Amniotic epithelial cell (primary cell): ENCODE measurements at regions not wholly inside any gene's neighbourhood (a gene's known extent, or its start where the extent isn't known, plus 50 kb on each side); places are given as distances from the start of the nearest gene placed in this dataset.
"Not testable (repeated sequence)": the region's sequence is repeated elsewhere in the genome, so short reads cannot be mapped to it uniquely, and the experiment has no call there.

Experiments
- DNase-seq: peaks from one replicate; pipeline ENCODE4 v3.0.0-alpha.2; 2010; ENCODE audit warnings: low read depth

DNA sequence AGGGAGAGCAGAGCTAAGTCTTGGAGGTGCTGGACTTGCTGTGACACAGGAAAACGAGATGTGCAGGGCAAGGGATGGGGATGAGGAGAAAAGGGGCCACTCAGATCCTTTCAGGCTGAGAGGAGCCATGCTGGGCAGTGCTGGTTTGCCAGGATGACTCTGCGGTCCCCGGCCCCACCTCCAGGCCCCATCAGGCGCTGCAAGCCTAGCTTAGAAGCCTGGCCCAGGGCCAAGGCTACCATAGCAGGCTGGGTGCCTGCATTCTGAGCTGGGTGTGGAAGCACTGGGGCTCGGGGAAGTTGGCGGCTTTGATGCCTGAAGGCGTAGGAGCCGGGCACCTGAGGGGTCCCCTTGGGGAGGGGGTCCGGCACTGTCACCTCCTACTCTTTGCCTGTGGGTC lies 341.2 kb upstream of the USP9Y start:
- no peak for DNase-seq

DNA sequence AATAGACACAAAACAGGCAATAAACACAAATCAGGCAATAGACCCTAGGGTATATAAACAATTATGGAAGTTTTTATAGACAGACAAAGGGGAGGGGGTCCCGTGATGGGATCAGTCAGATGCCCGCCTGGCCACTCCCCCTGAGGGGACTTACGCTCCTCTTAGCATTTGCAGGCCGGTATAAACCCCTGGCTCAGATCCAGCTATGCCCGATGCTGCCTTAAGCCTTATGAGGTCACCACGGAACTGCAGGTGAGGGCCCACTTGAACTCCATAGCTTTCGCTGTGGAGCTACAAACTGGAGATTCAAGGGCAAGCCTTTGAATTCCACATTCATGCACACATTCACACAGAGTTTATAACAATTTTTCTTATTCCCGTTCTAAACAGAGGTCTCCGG lies 340.5 kb upstream of the USP9Y start:
- no peak for DNase-seq

DNA sequence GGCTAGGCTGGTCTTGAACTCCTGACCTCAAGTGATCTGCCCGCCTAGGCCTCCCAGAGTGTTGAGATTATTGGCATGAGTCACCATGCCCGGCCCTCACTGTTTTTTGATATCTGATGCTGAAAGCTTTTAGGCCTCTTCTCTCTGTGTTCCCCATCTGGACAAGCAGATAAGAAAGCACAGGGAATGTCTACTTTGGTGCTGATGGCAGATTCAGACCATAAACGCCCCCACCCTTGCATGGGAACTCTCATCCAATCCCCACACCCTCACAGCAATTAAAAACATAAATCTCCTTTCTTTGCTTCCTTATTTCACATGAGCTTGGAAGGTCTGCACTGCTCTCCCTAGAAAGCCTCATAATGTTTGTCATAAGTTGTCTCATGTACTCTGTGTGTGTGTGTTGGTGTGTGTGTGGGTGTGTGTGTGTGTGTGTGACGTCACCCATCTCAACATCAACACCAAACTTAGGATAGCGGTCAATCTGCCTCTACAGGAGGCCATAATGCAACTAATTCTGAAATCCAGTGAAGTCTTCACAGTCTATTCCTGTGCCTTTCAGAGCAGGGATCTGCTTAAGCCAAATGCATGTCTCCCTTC lies 335.6 kb upstream of the USP9Y start:
- DNase-seq, result no peak

DNA sequence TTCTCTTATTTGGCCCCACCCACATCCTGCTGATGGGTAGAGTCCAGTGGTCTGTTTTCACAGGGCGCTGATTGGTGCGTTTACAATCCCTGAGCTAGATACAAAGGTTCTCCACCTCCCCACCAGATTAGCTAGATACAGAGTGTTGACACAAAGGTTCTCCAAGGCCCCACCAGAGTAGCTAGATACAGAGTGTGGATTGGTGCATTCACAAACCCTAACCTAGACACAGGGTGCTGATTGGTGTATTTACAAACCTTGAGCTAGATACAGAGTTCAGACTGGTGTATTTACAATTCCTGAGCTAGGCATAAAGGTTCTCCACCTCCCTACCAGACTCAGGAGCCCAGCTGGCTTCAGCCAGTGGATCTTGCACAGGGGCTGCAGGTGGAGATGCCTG lies 326.4 kb upstream of the USP9Y start:
- DNase-seq, result not testable (repeated sequence)

DNA sequence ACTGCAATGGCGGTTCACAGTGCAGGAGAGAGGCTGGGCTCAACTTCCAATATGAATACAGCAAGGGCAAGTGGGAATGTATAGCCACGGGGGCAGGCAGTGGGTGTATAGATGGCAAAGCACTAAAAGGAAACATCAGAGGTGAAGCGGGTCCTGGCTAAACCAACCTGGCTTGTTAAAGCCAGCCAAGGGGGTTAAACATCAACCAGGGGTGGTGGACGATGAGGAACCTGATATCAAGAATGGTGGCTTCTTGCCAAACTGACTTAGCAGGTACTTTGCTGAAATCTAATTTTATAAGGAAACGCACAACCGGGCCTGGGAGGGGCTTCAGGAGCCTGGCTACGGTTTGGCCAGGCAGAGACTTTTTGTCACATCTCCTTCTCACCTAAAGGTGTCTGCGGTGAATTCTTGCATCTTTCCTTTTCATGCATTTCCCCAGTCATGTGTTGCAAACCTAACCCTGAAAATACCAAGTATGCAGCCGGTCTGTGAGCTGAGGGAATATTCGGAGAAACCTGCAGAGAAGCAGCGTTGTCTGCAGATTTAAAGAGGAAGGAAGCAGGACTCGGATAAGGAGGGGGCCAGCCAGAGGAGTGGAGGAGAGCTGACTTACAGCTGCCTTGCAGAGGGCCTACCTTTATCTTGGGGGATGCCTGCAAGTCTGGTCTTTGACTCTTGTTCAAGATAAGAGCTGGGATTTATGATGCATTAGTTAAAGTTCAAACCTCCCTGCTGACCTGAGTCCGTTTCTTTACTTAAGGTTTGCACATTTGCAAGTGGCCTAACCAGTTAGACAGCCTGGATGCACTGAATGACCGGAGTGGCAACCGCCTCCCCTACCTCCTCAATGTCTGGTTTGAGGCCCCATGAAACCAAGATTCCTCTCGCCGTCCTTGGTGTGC lies 309.1 kb upstream of the USP9Y start:
- not testable (repeated sequence) for DNase-seq

DNA sequence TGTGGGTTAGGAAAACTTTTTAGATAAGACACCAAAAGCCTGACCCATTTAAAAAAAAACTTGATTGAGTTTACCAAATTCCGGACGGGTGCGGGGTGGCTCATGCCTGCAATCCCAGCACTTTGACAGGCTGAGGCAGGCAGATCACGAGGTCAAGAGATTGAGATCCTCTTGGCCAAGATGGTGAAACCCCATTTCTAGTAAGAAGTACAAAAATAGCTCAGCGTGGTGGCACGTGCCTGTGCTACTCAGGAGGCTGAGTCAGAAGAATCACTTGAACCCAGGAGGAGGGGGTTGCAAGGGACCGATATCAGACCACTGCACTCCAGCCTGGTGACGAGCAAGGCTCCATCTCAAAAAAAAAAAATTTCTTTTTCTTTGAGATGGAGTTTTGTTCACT lies 307.8 kb upstream of the USP9Y start:
- DNase-seq, result no peak

DNA sequence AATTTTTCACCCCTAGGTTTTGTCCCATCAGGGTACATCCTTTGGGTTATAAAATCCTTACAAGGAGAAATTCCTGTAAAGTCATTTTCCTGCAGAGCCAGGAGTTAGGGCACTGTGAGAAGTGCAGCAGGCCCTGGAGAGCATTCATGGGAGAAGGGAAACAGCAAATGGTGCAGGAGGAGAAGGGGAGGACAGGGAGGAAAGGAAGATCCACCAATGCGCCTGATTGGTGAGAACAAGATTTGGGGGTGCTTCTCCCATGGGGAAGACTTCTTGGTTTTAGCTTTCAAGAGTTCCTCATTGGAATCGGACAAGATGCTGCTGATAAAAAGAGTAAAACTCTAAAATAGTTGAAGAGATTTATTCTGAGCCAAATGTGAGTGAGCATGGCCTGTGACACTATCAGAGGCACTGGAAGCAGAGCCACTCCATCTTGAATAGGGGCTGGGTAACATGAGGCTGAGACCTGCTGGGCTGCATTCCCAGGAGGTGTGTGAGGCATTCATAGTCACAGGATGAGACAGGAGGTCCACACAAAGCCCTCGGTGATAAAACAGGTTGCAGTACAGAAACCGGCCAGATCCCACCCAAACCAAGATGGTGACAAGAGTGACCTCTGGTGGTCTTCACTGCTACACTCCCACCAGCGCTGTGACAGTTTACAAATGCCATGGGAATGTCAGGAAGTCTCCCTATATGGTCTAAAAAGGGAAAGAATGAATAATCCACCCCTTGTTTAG lies 305.5 kb upstream of the USP9Y start:
- DNase-seq, result not testable (repeated sequence)

DNA sequence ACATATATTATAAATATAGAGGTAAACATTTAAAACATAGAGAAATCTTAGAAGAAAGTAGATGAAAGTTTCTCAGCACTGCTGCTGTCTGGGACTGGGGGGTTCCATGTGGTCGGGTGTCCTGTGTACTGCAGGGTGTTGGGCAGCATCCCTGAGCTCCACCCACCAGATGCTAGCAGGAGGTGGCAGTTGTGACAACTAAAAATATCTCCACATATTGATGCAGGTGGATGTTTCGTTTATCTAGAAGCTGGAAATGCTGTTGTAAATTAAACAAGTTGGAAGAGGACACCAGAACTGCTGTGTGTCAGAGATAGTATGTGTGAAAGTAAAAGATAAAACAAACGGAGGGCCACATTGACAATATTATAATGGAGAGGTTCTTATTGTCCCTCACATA lies 297.1 kb upstream of the USP9Y start:
- DNase-seq, result no peak

DNA sequence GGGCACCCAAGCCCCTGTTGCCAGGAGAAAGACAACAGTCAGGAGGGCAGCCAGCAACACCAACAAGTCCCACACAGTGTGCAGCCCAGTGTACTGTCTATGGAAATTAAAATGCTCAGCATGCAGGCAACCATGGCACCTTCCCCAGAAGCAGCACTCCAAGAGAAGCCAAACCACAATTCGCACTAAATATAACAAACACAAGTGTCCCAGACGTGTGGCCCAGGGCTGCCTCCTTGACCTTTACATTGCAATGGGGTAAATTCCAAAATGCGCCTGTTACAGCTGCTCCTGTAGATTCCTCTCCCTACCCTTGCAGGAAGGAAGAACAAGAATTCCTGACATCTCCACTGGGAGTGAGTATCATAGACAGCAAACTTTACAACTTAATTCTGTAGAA lies 292.8 kb upstream of the USP9Y start:
- DNase-seq, result no peak

DNA sequence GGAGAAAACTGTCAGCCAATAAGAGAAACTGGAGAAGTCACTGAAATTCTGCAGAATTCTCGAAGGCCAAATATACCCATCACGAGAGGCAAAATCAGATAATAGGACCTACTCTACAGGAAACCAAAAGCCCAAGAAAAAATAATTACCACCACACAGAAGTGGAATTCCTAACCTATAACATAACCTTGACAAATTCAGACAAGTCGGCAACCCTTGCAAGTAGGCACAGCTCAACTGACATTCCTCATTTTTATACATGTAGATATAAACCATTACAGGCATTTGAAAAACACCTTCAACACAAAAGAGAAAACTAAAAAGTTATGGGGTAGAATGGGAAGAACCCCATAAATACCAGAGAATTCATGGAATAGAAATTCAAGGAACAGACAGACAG lies 290.3 kb upstream of the USP9Y start:
- no peak for DNase-seq

DNA sequence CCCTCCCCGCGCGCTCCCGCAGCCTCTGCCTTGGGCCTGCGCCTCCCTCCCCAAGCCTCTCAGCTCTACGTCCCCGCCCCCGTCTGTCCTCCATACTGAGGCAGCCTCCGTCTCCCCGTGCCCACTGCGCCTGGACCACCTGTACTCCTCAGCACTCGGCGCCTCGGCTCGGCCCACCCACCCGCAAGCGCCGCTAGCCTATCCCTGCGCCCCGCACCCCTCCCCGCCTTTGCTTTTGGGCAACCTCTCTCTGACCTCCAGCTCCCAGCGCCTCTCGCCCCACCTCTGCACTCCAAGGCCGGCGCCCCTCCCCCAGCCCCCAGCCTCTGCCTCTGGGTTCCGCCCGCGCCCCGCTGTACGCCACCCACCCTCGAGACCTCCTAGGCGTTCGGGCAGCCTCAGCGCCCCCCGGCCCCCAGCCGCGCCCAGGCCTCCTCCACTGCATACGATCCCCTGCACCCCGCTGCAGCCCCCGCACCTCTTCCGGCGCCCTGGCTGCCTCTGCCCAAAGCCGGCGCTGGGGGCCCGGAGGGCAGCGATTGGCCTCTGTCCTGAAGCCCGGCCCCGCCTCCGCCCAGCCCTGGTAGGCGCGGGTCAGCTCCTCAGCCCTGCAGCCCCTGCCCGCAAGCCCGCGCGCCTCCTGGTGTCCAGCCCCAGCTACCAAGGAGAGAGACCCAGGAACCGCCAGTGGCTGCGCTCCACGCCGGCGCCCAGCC lies 279.8 kb upstream of the USP9Y start:
- no peak for DNase-seq

DNA sequence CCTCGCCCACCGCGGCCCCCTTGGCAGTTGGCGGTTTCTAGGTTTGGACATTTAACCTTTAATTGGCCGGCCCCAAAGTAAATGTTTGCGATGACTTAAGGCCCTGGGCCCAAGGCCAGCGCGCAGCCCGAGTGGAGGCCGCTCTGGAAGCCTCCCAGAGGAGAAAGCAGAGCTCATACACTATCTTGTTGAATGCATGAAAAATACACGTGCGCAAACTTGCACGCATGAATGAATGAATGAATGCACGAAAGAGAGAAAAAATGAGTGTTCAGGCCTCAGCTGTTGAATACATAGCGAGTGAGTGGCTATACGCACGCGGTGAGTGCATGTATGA lies 279.3 kb upstream of the USP9Y start:
- no peak for DNase-seq

DNA sequence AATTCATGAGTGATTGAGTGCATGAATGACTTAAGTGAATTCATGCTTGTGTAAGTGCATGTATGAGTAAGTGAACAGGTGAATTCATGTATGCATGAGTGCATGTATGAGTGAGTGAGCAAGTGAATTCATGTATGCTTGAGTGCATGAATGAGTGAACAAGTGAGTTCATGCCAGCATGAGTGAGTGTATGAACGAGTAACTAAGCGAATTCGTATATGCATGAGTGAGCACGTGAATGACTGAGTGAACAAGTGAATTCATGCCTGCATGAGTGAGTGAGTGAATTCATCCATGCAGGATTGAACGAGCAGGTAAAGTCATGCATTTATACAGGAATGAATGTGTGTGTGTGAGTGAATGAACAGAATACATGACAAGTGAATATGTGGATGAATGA lies 278.5 kb upstream of the USP9Y start:
- DNase-seq, result no peak

DNA sequence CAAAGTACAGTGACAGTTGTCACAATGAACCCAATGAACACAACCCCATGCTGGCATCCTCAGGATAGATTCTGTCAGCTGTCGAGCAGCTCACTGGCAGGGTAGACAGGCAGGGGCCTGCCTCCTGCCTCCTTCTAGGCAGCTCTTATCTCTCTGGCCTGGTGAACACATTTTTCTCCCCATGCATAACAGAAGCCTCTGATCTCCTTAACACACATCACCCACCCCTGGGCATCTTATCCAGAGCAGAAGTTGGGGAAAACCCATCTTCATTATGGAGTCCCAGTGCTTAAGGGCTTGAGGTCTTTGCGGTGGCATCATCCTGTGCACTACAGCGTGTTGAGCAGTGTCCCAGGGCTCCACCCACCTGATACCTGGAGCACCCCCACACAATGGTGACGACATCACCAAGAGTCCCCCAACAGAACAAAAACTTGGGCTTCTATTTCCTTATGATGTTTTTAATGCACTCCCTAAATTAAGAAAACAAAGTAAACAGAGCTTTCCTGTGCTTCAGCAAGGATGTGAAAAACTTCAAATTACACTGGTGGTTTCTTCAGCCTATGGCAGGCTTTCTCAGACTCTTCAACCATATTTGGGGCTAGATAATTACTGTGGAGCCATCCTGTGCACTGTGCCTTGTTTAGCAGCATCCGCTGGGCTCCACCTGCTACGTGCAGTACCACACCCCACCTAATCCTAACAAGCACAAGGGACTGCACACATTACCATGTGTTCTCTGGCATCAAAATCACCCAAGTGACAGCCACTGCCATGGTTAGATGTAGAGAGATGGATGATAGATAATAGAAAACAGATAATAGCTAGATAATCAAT lies 277.4 kb upstream of the USP9Y start:
- no peak for DNase-seq

DNA sequence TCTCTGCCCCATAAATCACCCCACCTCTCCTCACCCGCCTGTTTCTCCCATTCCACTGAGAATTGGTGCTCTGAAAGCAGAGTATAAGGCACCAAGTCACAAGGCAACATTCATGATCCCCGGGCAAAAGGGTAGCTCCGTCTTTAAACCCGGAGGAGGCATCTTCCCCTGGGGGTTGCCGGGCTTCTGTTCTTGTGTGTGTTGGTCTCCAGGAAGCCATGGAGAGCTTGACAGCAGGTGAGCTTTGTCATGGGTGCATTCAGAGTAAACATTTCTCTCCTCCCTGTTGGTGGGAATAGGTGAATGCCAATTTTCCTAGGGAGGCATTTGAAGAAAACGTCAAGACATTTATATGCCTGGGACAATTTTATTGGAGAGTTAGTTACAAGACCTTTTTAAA lies 275.5 kb upstream of the USP9Y start:
- no peak for DNase-seq

DNA sequence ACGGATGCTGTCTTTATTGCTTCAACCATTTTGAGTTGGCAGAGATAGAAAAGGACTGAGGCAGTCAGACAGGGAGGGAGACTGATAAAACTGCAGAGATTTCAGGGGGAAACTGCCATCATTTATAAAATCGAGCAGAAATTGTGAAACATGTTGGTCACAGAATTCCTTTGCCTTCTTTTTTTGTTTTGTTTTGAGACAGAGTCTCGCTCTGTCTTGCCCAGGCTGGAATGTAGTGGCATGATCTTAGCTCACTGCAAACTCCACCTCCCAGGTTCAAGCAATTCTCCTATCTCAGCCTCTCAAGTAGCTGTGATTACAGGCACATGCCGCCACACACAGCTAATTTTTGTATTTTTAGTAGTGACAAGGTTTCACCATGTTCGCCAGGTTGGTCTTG lies 273.7 kb upstream of the USP9Y start:
- no peak for DNase-seq

DNA sequence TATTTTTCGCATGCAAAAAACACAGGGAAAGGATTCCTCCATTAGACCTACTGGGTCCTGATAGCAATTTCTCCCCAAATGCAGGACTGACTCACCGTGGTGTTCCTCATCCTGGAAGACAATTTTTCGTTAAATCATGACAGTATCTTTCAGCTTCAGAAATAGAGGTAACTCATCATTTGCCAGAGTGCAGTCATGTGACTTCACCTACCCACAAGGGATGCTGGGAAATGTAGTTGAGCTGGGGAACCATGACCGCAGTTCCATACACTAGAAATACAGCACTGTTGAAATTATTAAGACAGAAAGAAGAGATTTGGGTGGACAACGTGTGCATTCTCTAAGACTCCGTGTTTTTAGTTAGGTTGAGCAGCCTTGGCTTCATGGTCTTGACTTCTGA lies 269.5 kb upstream of the USP9Y start:
- DNase-seq, result no peak

DNA sequence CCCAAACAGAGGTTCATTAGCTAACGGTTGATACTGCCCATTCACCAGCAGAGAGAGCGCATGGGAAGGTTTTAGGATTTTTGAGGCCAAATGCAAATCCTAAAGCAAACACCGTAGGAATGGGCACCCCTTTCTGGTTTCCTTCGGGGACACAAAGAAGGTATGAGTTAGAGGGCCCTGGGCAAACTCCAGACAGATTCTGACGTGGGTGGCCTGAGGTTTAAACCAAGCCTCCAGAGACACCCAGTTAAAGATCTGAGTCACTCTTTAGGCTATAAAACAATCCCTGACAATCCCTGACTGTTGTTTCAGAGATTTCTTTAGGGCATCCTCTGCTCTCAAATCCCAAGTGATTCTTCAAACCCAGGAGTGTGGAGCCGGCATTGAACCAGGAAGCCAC lies 262.2 kb upstream of the USP9Y start:
- not testable (repeated sequence) for DNase-seq

DNA sequence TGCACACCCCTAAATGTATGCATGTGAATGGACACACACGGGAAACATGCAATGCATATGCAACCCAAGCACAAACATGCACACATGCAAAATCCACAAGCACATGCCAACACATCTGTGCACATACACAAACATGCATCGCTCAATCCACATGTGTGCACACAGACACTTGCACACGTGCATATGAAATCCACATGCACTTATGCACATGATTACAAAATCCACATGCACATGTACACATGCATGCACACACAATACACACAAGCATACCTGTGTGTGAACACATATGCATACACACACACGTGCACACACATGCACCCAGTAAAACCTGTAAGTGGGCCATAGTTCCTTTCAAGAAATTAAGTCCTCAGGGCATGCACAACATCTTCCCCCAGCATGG lies 256.8 kb upstream of the USP9Y start:
- DNase-seq, result no peak

DNA sequence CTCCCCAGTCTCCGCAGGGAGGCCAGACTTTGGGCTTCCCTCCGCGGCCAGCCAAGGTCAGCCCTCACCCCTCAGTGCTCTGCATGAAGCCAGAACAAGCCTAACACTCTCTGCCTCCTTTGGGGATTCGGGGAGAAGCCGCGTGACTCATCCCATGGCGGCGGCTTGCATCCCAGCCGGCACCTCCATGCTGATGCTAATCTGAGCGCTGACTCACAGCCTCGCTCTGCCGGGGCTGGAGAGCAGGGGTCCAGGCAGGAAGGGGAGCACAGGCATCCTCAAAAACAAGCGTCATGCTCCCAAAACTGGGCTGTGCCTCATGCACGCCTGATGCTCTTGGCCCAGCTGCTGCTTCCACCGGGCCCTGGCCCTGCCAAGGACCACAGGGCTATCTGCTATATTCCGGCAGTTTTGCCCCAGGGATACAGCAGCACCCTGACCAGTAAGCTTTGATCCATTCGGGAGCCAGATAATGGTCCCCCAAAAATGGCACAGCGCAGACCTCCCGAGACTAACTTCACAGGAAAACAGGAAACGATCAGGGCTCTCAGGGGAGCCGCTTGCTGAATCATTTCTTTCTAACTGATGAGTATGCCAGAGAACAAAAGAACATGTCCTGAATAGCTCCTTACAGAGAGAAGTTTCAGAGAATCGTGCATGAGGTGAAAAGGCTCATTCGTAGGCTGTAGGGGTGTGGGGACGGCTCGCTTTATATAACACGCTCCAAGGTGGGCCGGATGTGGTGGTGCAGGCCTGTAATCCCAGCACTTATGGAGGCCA lies 254.4 kb upstream of the USP9Y start:
- not testable (repeated sequence) for DNase-seq

DNA sequence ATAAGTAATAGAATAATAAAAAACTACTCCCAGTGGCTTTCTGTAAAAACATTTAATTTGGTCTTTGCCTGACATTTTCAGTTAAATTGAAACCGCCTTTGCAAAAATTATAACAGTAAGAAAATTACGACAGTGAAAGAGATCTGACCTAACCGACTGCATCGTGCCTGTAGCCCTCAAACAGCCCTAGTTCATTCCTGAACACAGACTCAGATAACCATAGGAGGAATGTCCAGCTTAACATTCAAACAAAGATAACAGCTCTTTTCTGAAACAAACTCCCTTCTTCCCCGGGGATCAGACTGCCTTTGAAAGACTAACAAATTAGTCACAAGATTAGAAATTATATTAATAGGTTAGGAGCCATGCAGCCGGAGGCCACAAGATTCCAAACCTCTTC lies 252.5 kb upstream of the USP9Y start:
- not testable (repeated sequence) for DNase-seq
